Right lobe of liver (tissue), 4 donors: ENCODE measurements at regions not wholly inside any gene's neighbourhood (a gene's known extent, or its start where the extent isn't known, plus 50 kb on each side); places are given as distances from the start of the nearest gene placed in this dataset.

ENCODE experiments used
- CTCF ChIP-seq, 4 donors: fragments of 200-600 bp in 3 of 4; fragments of 450-650 bp in 1 of 4; IDR thresholded peaks; one replicate each; pipeline versions ENCODE4 v1.5.1 to v1.8.0; 2016 to 2022; ENCODE audit warnings: antibody characterized with exemption in 4 of 4, mild to moderate bottlenecking in 2 of 4
- POLR2A ChIP-seq: fragments of 450-650 bp; IDR thresholded peaks from one replicate; pipeline ENCODE4 v1.6.1; 2017; ENCODE audit warnings: antibody characterized with exemption, mild to moderate bottlenecking
- donor health status: DM: no; HTN: no; CAD: no.
- donor health status: DM: no; HTN: no; CAD: no.
- donor health status: DM: no; HTN: yes; CAD: no.

- TF ChIP-seq CTCF (IDR thresholded peaks at IDR 0.05) (no peak), POLR2A (no peak)
Measured at GRCh38 chr5:2188661-2189060, 305.9 kb upstream of the IRX4 start.
